ENCODE measurements at regions not wholly inside any gene's neighbourhood (a gene's known extent, or its start where the extent isn't known, plus 50 kb on each side); places are given as distances from the start of the nearest gene placed in this dataset.
"Not testable (repeated sequence)": the region's sequence is repeated elsewhere in the genome, so short reads cannot be mapped to it uniquely, and the experiment has no call there.

DNA sequence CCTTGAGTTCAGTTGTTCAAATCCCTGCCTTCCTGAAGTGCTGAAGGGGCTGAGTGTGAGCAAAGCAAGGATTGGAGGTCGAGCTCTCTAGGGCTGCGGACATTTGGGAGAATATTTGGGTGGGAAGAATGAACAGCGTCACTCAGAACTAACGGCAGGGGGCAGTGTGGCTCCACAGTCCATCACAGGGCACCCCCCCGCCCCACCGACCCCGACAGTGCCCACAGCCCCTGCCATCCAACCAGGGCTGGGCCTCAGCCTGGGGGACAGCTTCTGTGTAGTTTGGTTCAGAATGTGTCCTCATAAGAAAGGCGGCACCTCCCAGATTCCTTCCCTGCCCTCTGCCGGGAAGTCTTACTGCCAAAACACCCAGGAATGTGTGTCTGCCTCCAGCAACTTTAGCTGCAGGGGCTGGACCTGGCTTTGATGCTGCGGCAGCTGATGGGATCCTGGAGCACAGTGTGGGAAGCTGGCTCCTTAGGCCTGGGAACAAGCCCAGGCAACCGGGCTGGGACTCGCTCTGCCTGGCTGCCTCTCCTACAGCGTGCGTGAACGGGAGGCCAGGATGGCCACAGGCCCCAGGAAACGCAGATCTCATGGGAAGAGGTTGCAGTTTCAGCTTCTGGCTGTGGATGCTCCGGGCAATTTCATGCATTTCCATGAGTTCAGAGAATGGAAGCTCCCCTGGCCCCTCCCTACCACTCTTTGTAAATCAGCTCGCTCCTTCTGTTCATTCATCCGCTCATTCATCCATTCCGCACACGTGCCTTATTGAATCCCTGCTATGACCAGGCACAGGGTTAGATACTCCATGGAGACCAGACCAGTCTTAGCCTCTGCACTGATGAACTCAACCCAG, 104.9 kb upstream of the TMPRSS2 start:
- DNase-seq (ENCODE audit: extremely low read depth, low read depth) = no peak

DNA sequence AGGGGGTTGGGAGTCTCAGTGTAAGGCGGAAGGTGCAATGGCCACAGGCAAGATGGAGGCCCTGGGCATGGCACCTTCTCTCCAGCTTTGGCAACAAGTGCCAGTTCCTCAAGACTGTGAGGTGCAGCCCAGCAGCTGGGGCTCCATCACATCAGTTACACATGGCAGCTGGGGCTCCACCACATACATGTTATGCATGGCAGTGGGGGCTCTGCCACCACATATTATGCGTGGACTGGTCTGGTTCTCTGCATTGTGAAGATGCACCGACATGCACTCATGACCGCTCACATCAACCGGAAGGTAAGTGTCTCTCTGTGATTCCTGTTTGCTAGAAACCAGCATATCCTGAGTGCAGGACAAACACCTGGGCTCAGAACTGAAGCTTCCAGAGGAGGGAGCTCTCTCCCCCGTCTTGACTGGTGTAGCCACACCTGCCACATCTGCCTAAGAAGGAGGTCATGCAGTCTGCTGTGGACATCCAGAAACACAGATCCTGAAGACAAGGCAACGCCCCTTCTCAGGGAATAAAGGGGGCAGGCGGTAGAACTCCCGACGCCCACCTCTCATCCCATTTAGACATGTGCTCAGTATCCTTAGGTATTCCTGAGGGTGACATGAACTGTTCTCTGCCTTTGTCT, 104.1 kb upstream of the TMPRSS2 start:
- no peak for DNase-seq (ENCODE audit: extremely low read depth, low read depth)

DNA sequence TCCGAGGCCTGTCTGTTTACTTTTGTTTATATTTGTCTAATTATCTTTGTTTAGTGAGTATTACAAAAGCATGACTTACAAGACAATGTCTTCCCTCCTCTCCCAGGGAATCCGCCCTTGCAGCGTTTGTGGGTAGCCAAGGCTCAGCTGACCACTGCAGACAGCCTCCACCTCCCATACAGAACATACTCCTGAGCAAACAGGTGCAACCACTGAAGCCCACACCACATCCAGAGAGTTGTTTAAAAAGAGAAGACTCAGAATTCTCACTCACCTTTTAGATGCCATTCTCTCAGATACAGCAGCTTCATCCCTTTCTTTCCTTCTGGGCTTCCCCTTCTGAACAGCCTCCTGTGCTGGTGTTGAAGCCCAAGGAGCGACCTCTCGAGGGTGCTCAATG, 103.5 kb upstream of the TMPRSS2 start:
- DNase-seq (ENCODE audit: extremely low read depth, low read depth) = no peak

DNA sequence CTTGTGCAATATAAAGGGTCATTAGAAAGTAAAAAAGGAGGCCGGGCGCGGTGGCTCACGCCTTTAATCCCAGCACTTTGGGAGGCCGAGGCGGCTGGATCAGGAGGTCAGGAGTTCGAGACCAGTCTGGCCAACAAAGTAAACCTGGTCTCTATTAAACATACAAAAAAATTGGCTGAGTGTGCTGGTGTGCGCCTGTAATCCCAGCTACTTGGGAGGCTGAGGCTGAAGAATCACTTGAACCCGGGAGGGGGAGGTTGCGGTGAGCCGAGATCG, 102.8 kb upstream of the TMPRSS2 start:
- not testable (repeated sequence) for DNase-seq (ENCODE audit: extremely low read depth, low read depth)

DNA sequence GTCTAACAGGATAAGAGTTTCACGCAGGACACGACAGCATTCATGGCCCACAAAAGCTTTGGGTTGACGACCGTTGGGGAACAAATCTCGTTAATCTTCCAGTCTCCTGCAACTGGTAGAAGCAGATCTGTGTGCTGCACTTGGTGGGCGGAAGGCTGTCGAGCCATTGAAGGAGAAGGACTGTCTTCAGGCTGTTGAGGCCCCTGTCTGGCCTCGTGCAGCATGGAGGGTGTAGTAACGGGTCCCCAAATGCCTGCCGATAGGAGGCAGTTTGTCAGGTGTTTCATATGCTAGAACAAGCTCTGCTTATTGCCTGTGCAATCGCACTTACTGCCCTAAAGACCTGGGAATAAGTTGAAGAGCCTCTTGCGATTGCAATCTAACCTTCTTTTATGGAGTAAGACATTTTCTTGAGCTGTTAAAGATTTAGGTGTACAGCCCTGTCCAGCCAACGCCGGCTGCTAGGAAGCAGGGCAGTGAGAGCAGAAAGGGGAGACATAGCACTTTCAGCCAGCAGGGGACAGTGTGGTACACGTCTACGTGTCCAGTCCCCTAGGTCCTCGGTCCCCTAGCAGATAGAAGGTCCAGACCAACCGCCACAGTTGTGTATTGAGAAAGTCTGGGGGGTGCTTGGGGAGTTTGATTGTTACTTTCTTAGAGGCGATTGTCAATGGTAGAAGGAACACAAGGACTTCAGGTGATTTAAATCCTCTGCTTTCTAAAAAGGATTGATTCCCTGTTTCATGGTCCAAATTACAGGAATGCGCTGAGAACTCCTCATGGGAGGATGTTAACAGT, 102.3 kb upstream of the TMPRSS2 start:
- no peak for DNase-seq (ENCODE audit: extremely low read depth, low read depth)

DNA sequence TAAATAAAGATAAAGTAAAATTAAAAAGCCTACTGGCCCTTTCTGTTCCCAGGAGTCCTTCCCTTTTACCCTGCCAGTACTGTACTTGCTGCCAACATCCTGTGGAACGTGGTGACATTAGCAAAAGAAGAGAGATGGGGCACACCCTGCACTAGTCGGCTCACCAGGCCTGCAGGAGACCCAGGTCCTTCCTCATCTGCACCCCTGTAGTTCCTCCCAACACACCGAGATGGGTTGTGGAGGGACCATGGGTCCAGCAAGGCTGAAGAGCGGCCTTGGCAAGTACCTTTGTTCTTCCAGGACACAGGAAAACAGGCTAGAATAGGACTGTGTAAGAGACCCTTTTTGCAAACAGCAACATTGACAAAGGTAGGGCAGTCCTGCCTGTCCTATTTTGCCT, 98.7 kb upstream of the TMPRSS2 start:
- DNase-seq (ENCODE audit: extremely low read depth, low read depth) = no peak

DNA sequence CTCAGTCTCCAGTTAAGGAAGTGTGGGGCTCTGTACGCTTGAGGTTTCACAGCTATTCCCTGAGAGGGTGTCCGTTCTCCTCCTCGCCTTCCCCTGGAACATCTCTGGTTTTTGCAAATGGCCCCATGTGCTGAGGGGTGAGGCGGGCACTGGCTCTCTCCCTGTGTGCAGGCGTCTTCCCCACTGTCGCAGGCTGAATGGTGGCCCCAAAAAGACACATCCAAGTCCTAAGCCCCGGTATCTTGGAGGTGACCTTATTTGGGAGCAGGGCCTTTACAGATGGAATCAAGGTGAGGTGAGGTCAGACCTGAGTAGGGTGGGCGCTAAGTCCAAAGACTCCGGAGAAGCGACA, 98.0 kb upstream of the TMPRSS2 start:
- DNase-seq (ENCODE audit: extremely low read depth, low read depth) = no peak

DNA sequence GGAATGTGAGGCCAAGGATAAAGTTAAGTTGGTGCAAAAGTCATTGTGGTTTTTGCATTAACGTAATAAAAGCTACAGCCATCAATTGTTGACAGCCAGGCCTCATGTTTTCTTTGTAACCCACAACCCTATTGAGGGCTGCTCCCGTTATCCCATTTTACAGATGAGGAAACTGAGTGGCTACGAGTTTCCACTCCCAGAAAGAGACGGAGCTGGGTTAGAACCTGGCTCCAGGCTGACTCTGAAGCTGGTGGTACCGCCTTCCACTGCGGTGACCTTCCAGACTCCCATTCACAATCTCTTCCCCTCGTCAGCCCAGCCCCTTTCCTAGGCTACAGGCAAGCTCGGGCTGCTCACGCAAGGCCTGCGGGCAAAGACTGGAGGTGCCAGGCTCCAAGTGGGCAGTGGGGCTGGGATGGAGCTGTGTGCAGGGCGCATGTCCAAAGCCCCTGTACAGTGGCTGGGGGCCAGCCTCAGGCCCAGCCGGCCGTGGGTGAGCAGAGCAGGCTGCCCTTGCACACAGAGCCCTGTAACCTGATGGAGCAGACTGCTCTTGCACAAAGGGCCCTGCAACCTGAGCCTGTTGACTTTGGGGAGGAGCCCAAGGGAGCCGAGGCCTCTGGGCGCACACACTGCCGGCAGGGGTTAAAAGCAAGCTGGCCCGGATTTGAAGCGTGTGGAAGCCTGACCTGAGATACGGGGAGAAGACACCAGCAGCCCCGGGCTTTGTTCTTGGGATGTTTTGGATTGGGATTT, 97.4 kb upstream of the TMPRSS2 start:
- DNase-seq (ENCODE audit: extremely low read depth, low read depth) = no peak

DNA sequence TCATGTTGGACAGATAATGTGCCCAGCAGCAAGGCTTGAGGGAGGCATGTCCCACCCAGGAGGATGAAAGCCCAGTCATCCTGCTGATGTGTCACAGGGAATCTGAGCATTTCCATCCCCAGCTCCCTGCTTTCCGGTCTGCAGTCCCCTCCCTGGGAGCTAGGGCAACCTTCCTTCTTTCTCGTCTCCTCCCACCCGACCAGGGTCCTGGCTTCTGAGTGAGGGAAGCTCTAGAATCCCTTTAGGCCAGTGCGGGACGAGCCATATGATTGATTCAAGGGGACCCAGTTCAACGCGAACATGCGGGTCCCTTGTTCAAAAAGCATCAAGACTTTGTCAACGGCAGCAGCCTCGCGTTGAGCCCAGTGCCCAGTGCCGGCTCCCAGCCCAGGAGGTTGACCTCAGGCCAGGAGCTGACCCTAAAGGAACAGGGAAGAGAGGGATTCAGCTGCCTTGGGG, 96.7 kb upstream of the TMPRSS2 start:
- DNase-seq (ENCODE audit: extremely low read depth, low read depth) = no peak

DNA sequence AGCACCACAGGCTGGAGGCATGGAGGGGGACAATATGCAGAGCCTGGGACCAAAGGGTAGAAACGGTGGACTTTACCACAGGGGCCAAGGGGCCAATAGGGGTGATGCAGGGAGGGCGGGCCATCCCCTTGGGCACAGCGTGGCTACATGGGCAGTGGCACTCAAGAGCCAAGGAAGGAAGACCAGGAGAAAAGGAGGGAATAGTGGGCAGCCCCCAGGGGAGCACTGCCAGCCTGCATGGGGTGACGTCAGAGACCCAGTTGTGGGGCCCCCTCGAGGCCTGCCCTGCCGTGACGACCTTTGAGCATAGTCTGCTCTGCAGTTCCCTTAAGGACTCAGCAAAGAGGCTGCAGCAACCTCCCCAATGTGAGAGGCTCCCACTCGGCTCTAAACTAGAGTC, 95.5 kb upstream of the TMPRSS2 start:
- DNase-seq (ENCODE audit: extremely low read depth, low read depth) = no peak

DNA sequence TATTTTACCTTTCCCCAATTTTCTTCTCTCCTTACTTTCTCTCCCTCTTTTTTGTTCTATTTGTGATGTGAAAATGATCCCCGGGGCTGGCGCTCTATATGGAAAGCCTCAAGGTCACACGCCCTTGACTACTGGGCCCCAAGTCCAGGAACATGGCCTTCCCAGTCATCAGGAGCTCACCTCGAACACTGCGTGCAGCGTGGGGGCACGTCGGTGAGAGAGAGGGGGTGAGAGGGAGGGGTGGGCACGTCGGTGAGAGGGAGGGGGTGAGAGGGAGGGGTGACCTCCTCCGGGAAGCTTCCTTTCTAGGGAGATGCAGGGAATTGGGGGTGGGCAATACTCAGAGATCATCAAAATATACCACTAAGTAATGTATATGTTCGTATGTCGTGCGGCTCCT, 94.6 kb upstream of the TMPRSS2 start:
- DNase-seq (ENCODE audit: extremely low read depth, low read depth) = no peak

DNA sequence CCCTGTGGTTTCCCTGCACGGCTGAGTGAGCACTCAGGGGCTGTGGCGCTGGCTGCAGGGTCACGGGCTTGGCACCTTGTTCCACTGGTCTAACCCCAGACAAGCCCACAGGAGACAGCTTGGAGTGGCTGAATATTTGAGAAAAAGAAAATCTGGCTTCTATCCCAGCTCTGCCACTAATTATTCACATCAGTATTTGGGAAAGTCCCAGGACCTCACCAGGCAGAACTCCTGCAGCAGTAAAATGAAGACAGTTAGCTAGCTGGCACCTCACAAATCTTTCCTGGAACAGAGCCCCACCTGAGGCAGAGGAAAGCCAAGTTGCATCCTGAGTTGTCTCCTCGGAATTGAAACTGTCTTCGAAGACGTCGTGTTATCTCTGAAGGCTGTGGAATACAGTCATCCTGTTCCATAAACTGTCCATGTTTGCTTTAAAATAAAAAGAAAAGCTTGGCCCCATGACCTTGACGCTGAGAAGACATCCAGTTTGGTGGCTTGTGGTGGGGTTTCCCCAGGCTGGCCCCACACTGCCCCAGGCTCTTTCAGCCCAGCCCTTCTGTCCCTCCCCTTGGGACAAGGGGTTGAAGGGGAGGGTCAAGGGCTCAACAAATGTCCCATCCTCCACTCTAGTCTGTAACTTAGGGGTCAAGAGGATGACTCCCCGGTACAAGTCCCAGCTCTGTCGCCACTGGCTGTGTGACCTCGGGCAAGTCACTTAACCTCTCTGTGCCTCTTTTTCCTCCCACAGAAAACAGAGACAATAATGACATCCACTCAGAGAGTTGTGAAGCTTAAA, 93.8 kb upstream of the TMPRSS2 start:
- no peak for DNase-seq (ENCODE audit: extremely low read depth, low read depth)

DNA sequence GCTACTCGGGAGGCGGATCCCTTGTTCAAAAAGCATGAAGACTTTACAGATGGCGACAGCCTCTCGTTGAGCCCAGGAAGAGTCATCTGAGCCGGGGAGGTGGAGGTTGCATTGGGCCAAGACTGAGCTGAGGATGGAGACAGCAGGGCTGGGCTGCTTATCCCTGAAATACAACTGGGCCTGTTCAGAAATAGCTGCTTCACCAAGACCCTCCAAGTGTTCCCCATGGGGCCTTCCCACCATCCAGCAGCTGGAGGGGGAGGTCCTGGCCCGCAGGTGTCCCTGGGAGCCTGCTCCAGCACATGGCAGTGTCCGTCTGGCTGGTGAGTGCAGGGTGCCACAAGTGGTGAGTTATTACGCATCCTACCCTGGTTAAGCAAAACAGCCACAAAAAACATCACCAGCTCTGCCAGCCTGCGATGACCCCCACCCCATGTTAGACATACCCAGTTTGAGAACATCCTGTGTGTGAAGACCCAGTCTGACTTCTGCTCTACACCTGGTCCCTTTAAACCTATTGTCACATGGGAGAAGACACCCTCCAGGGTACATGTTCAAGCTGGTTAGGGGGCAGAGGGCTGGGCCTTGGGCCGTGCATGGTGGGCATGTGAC, 93.1 kb upstream of the TMPRSS2 start:
- DNase-seq (ENCODE audit: extremely low read depth, low read depth) = no peak

DNA sequence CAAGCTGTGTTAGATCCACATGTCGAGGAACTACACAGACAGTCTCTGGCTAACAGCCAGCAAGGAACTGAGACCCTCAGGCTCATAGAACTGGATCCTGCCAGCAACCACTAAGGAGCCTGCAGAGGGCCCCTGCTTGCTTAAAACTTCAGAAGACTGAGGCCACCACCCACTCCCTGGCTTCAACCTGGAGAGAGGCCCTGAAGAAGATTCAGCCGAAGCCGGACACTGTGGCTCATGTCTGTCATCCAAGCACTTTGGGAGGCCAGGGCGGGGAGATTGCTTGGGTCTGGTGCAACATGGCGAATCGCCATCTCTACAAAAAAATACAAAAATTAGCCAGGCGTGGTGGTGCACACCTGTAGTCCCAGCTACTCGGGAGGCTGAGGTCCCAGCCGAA, 92.6 kb upstream of the TMPRSS2 start:
- no peak for DNase-seq (ENCODE audit: extremely low read depth, low read depth)

DNA sequence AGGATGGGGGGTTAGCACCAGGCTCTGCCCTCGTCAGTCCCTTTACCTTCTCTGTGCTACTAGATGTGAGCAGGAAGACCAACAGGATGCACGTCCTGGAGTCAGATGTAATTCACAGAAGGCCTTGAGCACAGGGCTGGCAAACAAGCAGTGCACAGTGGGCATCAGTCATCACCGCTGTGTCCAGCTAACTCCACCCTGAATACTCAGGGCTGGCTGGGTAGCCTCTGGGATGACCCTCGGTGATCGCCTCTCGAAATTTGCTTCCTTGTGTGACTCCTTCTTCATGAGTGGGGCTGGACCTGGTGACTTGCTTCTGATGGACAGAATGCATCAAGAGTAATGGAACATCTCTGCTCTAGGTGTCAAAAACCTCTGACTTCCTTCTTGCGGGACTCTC, 92.2 kb upstream of the TMPRSS2 start:
- no peak for DNase-seq (ENCODE audit: extremely low read depth, low read depth)

DNA sequence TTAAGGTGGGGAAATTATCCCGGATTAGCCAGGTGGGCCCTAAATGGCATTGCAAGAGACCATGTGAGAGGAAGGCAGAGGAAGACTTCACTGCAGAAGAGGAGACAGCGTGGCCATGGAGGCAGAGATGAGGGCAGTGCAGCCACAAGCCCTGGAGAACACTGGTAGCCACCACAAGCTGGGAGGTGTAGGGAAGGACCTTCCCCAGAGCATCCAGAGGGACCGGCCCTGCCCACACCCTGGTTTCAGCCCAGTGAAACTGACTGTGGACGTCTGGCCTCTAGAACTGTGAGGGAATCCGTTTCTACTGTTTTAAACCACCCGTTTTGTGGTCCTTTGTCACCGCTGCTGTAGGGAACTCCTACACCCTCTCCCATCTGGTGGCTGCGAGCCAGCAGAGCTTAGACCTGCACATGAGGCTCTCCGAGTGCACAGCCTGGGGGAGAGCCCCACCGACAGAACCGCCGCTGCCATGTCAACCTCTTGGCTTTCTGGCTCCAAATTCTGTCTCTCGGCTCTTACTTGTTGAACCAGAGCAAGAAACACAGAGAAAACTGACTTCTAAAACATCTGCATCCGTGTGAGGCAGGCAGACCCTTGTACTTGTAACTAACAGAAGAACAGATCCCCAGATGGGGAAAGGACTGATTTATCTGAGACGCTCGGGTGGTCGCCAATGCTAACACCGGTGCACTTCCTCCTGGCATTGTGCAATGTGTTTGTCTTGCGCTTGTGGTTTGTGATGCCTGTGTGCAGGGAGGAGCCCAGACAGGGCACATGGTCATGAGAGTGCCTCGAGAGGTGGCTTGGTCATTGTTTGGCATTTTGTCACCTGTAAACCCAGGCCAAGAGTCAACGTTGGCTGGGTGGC, 90.8 kb upstream of the TMPRSS2 start:
- no peak for DNase-seq (ENCODE audit: extremely low read depth, low read depth)

DNA sequence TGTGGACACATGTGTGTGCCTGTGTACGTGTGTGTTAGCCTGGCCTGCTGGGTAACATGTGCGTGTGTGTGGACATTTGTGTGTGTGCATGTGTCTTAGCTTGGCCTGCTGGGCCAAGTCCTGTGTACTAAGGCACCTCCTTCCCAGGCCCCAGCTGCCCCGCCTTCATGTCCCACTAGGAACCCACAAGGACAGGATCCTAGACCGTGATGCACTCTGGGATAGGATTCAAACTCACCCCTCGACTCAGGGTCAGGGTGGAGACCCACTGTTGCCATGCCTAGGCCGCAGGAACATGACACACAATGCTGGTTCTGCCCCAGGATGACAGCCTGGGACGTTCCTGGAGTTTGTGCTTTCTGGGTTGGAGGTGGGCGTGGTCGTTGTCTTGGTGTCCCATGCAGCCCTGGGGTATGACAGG, 89.9 kb upstream of the TMPRSS2 start:
- no peak for DNase-seq (ENCODE audit: extremely low read depth, low read depth)

DNA sequence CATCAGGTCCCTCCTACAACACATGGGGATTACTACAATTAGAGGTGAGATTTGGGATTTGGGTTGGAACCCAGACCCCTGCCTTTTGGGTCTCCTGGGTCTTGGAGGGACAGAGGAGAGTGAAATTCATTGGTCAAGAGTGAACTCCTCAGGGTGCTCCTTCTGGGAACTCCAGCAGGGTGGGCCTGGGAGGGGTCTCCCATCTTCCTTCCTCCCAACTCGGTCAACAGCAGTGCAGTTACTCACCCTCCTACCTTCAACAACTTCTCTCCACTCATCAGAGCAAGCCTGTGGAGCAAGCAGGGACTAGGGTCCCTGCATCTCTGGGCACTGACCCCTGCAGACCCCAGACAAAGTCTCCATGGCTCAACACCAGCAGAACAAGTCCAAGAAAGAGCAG, 89.3 kb upstream of the TMPRSS2 start:
- no peak for DNase-seq (ENCODE audit: extremely low read depth, low read depth)
